Neuronal stem cell (in vitro differentiated cells): ENCODE measurements at regions not wholly inside any gene's neighbourhood (a gene's known extent, or its start where the extent isn't known, plus 50 kb on each side); places are given as distances from the start of the nearest gene placed in this dataset.
"Not testable (repeated sequence)": the region's sequence is repeated elsewhere in the genome, so short reads cannot be mapped to it uniquely, and the experiment has no call there.

ENCODE experiments used
- DNase-seq: peaks from one replicate; pipeline ENCODE4 v3.0.0-alpha.2; 2013; ENCODE audit warnings: low spot score
- H2AFZ ChIP-seq: one replicate; pipeline ENCODE4 v1.6.1; 2013; ENCODE audit warnings: mild to moderate bottlenecking, low read length, inconsistent platforms
- H2AK5ac ChIP-seq: 2 replicates; pipeline ENCODE4 v1.6.1; 2013; ENCODE audit warnings: low read depth, mild to moderate bottlenecking, inconsistent platforms, low read length, moderate library complexity, mixed read lengths
- H2BK120ac ChIP-seq: 2 replicates; pipeline ENCODE4 v1.6.1; 2013; ENCODE audit warnings: low read depth, mild to moderate bottlenecking, inconsistent platforms, low read length, moderate library complexity, mixed read lengths
- H2BK12ac ChIP-seq: one replicate; pipeline ENCODE4 v1.6.1; 2013; ENCODE audit warnings: low read length, inconsistent platforms
- H2BK15ac ChIP-seq: 2 replicates; pipeline ENCODE4 v1.6.1; 2013; ENCODE audit warnings: mild to moderate bottlenecking, low read length, inconsistent platforms, mixed read lengths
- H2BK5ac ChIP-seq: one replicate; pipeline ENCODE4 v1.6.1; 2013; ENCODE audit warnings: inconsistent platforms, mild to moderate bottlenecking, low read length, moderate library complexity
- H3K14ac ChIP-seq: one replicate; pipeline ENCODE4 v1.6.1; 2013; ENCODE audit warnings: low read length, inconsistent platforms
- H3K18ac ChIP-seq: 2 replicates; pipeline ENCODE4 v1.6.1; 2013; ENCODE audit warnings: low read length, inconsistent platforms
- H3K23ac ChIP-seq: 2 replicates; pipeline ENCODE4 v1.6.1; 2013; ENCODE audit warnings: low read depth, mild to moderate bottlenecking, mixed read lengths, low read length, inconsistent platforms; ENCODE audit not compliant: poor library complexity
- H3K27ac ChIP-seq: replicated peaks from 3 replicates; pipeline ENCODE4 v1.5.1; 2013; ENCODE audit warnings: low read length, inconsistent platforms
- H3K27me3 ChIP-seq, 3 experiments: 2 replicates each; pipeline ENCODE4 v1.6.1; 2013; ENCODE audit warnings: low read length in 3 of 3, mild to moderate bottlenecking in 2 of 3, inconsistent platforms in 1 of 3, low read depth in 1 of 3, mixed read lengths in 1 of 3, moderate library complexity in 1 of 3; ENCODE audit not compliant: control insufficient read depth in 3 of 3, insufficient read depth in 3 of 3
- H3K36me3 ChIP-seq, 2 donors: replicated peaks in 1 of 2; 2 replicates each; pipeline ENCODE4 v1.6.1; 2013; ENCODE audit warnings: low read length in 2 of 2; ENCODE audit not compliant: control insufficient read depth in 2 of 2, insufficient read depth in 2 of 2
- H3K4ac ChIP-seq: 2 replicates; pipeline ENCODE4 v1.6.1; 2013; ENCODE audit warnings: inconsistent platforms, mild to moderate bottlenecking, low read length, moderate library complexity
- H3K4me1 ChIP-seq, 2 donors: 1 replicate in 1 of 2; 2 replicates in 1 of 2; pipeline ENCODE4 v1.6.1; 2013; ENCODE audit warnings: low read length in 2 of 2, low read depth in 1 of 2; ENCODE audit not compliant: control insufficient read depth in 2 of 2, insufficient read depth in 1 of 2
- H3K4me2 ChIP-seq: one replicate; pipeline ENCODE4 v1.6.1; 2013; ENCODE audit warnings: mild to moderate bottlenecking, low read length, inconsistent platforms; ENCODE audit not compliant: insufficient read depth, poor library complexity, severe bottlenecking
- H3K4me3 ChIP-seq, 2 donors: 2 replicates each; pipeline ENCODE4 v1.5.1; 2013; ENCODE audit warnings: low read length in 2 of 2, mild to moderate bottlenecking in 2 of 2, inconsistent platforms in 1 of 2, moderate library complexity in 1 of 2
- H3K79me1 ChIP-seq: one replicate; pipeline ENCODE4 v1.6.1; 2013; ENCODE audit warnings: low read depth, mild to moderate bottlenecking, inconsistent platforms, low read length, moderate library complexity
- H3K9ac ChIP-seq: one replicate; pipeline ENCODE4 v1.6.1; 2013; ENCODE audit warnings: mild to moderate bottlenecking, low read depth, low read length, inconsistent platforms; ENCODE audit not compliant: poor library complexity
- H3K9me3 ChIP-seq, 2 donors: replicated peaks in 1 of 2; 2 replicates each; pipeline versions ENCODE3 to v1.6.1; 2013; ENCODE audit warnings: low read length in 2 of 2, mild to moderate bottlenecking in 2 of 2, inconsistent platforms in 1 of 2, low read depth in 1 of 2, mixed read lengths in 1 of 2, moderate library complexity in 1 of 2; ENCODE audit not compliant: control insufficient read depth in 2 of 2, insufficient read depth in 1 of 2
- H4K8ac ChIP-seq: one replicate; pipeline ENCODE4 v1.6.1; 2013; ENCODE audit warnings: low read depth, mild to moderate bottlenecking, inconsistent platforms, low read length, moderate library complexity
- H4K91ac ChIP-seq: one replicate; pipeline ENCODE4 v1.6.1; 2013; ENCODE audit warnings: low read length, low read depth, mild to moderate bottlenecking, inconsistent platforms; ENCODE audit not compliant: poor library complexity
- WGBS, 2 donors: extraction: QIAGEN DNeasy Blood & Tissue Kit; methylation state at CpG; one replicate each; pipeline ENCODE4 v1.1.7; 2013; ENCODE audit warnings: missing lambda C conversion rate in 2 of 2, mixed read lengths in 1 of 2; ENCODE audit not compliant: insufficient read length in 2 of 2, insufficient replicate concordance in 1 of 2; ENCODE audit errors: extremely low coverage in 2 of 2; 5-methylcytosine and 5-hydroxymethylcytosine counted together

DNA sequence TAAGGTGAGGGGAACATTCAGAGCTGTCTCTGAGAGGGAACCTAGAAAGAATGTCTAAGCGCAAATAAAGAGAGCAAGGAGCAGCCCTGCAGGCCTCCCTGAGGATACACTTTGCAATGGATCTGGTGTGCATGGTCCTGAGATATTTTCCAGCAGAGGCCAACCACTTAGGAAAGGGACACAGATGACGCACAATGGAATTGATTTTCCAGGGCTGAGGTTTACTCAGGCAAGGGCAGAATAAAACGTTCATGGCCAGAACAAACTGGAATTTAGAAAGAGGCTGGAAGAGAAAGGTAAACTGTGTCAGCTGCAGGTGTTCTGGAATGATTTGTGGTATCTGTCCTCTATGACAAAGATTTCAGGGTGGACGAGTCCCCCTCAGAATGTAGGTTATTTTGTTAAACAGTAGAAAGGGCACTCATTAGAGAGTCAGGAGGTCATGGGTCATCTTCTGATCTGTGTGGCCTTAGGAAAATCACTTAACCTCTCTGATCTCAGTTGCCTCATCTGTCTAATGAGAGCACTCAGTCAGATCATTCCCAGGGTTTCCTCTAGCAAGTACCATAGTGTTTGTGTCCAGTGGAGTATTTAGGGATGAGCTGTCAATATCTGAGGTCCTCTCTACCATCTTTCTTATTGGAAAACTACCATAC lies 61.8 kb upstream of the PGBD5 start:
- no peaks in the 10 kb centered on the region for H3K36me3 ChIP-seq
- H3K27ac ChIP-seq: no peak overlapping the region
- H2BK12ac ChIP-seq: no peak overlapping the region
- H3K9me3 ChIP-seq: no peaks in the 10 kb centered on the region
- H3K79me1 ChIP-seq: no peaks in the 10 kb centered on the region
- no peak overlapping the region for H3K23ac ChIP-seq
- no peak overlapping the region for H2AFZ ChIP-seq
- DNase-seq: no peak
- H3K27me3 ChIP-seq: no peaks in the 10 kb centered on the region
- no peak overlapping the region for H4K8ac ChIP-seq
- H3K4ac ChIP-seq: no peak overlapping the region
- H2BK15ac ChIP-seq: no peak overlapping the region
- no peak overlapping the region for H3K4me2 ChIP-seq
- H2AK5ac ChIP-seq: no peak overlapping the region
- no peak overlapping the region for H2BK120ac ChIP-seq
- H3K18ac ChIP-seq: no peak overlapping the region
- no peak overlapping the region for H2BK5ac ChIP-seq
- no peak overlapping the region for H4K91ac ChIP-seq
- H3K9ac ChIP-seq: no peak overlapping the region
- WGBS, 2 donors: no CpG with 5 or more reads among the region's 4 CpGs
- no peaks in the 10 kb centered on the region for H3K4me1 ChIP-seq
- H3K14ac ChIP-seq: no peak overlapping the region
- H3K4me3 ChIP-seq: no peak overlapping the region

DNA sequence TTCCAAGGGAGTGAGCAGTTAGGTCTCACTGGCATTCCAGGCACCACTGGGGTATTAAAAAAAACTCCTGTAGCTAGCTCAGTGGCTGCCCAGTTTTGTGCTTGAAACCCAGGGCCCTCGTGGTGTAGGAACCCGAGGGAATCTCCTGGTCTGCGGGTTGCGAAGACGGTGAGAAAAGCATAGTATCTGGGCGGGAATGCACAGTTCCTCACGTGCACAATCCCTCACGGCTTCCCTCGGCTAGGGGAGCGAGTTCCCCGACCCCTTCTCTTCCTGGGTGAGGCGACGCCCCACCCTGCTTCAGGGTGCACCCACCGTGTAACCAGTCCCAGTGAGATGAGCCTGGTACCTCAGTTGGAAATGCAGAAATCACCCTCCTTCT lies 50.5 kb upstream of the PGBD5 start:
- Histone ChIP-seq H3K36me3 (no peaks in the 10 kb centered on the region), H3K9me3 (peaks cover 0 to 1% of the 10 kb centered on the region in 2 donors), H3K4me2 (no peak overlapping the region), H2BK15ac (no peak overlapping the region), H2BK5ac (no peak overlapping the region), H3K18ac (peak overlapping the region; percentile 64), H2BK12ac (no peak overlapping the region), H2BK120ac (no peak overlapping the region), H3K4ac (no peak overlapping the region), H3K79me1 (no peaks in the 10 kb centered on the region), H3K23ac (no peak overlapping the region), H2AFZ (peak overlapping the region; percentile 71), H3K4me1 (peaks cover 0 to 4% of the 10 kb centered on the region in 2 donors), H3K27ac (no peak overlapping the region), H3K9ac (no peak overlapping the region), H3K27me3 (no peaks in the 10 kb centered on the region), H2AK5ac (peak overlapping the region; percentile 19), H3K4me3 (no peak overlapping the region), H4K8ac (no peak overlapping the region), H3K14ac (no peak overlapping the region), H4K91ac (no peak overlapping the region)
- no CpG with 5 or more reads among the region's 14 CpGs for WGBS, 2 donors
- no peak for DNase-seq

DNA sequence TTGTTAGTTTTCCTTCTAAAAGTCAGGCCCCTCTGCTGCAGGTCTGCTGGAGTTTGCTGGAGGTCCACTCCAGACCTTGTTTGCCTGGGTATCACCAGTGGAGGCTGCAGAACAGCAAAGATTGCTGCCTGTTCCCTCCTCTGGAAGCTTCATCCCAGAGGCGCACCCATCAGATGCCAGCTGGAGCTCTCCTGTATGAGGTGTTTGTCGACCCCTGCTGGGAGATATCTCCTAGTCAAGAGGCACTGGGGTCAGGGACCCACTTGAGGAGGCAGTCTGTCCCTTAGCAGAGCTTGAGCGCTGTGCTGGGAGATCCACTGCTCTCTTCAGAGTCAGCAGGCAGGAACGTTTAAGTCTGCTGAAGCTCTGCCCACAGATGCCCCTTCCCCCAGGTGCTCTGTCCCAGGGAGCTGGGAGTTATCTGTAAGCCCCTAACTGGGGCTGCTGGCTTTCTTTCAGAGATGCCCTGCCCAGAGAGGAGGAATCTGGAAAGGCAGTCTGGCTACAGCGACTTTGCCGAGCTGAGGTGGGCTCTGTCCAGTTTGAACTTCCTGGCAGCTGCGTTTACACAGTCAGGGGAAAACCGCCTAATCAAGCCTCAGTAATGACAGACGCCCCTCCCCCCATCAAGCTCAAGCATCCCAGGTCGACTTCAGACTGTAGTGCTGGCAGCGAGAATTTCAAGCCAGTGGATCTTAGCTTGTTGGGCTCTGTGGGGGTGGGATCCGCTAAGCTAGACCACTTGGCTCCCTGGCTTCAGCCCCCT lies 49.9 kb upstream of the PGBD5 start:
- not testable (repeated sequence) for H4K8ac ChIP-seq, H3K23ac ChIP-seq, H3K36me3 ChIP-seq, H3K4me1 ChIP-seq, H3K4ac ChIP-seq, H3K18ac ChIP-seq, H3K4me2 ChIP-seq, H3K79me1 ChIP-seq, H3K9ac ChIP-seq, H2BK120ac ChIP-seq, H3K27me3 ChIP-seq, H2BK15ac ChIP-seq, H3K27ac ChIP-seq, H2AK5ac ChIP-seq, DNase-seq, H3K4me3 ChIP-seq, H3K9me3 ChIP-seq, H4K91ac ChIP-seq, H2BK12ac ChIP-seq, H3K14ac ChIP-seq, H2BK5ac ChIP-seq
- peak overlapping the region; percentile 71 for H2AFZ ChIP-seq
- WGBS, 2 donors: no CpG with 5 or more reads among the region's 12 CpGs
